ENCODE measurements at regions not wholly inside any gene's neighbourhood (a gene's known extent, or its start where the extent isn't known, plus 50 kb on each side); places are given as distances from the start of the nearest gene placed in this dataset.

GRCh38 chrX:94361241-94361640 lies 687.2 kb downstream of the FAM133A start:
- DNase-seq, result no peak

GRCh38 chrX:94365736-94366135 lies 691.7 kb downstream of the FAM133A start:
- no peak for DNase-seq

GRCh38 chrX:94366616-94367015 lies 692.6 kb downstream of the FAM133A start:
- DNase-seq, result no peak

GRCh38 chrX:94389044-94389443 lies 715.0 kb downstream of the FAM133A start:
- no peak for DNase-seq

GRCh38 chrX:94400488-94400887 lies 726.5 kb downstream of the FAM133A start:
- DNase-seq, result no peak

- no peak for DNase-seq
These were observed 727.4 kb downstream of the FAM133A start for GRCh38 chrX:94401426-94401825.

GRCh38 chrX:94414746-94415145 lies 740.7 kb downstream of the FAM133A start:
- no peak for DNase-seq

- DNase-seq, result no peak
These were observed 744.1 kb downstream of the FAM133A start for GRCh38 chrX:94418065-94418464.

- no peak for DNase-seq
These were observed 750.5 kb downstream of the FAM133A start for GRCh38 chrX:94424456-94424855.

GRCh38 chrX:94430091-94430490 lies 756.1 kb downstream of the FAM133A start:
- no peak for DNase-seq

GRCh38 chrX:94435799-94436198 lies 761.8 kb downstream of the FAM133A start:
- DNase-seq, result no peak

- no peak for DNase-seq
These were observed 780.2 kb downstream of the FAM133A start for GRCh38 chrX:94454159-94454558.

- DNase-seq, result no peak
These were observed 780.6 kb downstream of the FAM133A start for GRCh38 chrX:94454606-94455005.

GRCh38 chrX:94455782-94456181 lies 781.8 kb downstream of the FAM133A start:
- DNase-seq, result no peak

GRCh38 chrX:94492541-94492940 lies 818.5 kb downstream of the FAM133A start:
- DNase-seq, result no peak

- no peak for DNase-seq
These were observed 819.4 kb downstream of the FAM133A start for GRCh38 chrX:94493405-94493804.

GRCh38 chrX:94511564-94511963 lies 837.6 kb downstream of the FAM133A start:
- no peak for DNase-seq

- no peak for DNase-seq
These were observed 841.0 kb downstream of the FAM133A start for GRCh38 chrX:94515009-94515408.

- no peak for DNase-seq
These were observed 850.9 kb downstream of the FAM133A start for GRCh38 chrX:94524867-94525266.

- no peak for DNase-seq
These were observed 871.7 kb downstream of the FAM133A start for GRCh38 chrX:94545722-94546121.

- no peak for DNase-seq
These were observed 877.8 kb downstream of the FAM133A start for GRCh38 chrX:94551831-94552230.

GRCh38 chrX:94560930-94561329 lies 886.9 kb downstream of the FAM133A start:
- DNase-seq, result no peak

GRCh38 chrX:94576367-94577004 lies 902.5 kb downstream of the FAM133A start:
- DNase-seq, result no peak

- no peak for DNase-seq
These were observed 926.1 kb downstream of the FAM133A start for GRCh38 chrX:94600077-94600476.

- DNase-seq, result no peak
These were observed 938.1 kb downstream of the FAM133A start for GRCh38 chrX:94612140-94612539.

- no peak for DNase-seq
These were observed 959.2 kb downstream of the FAM133A start for GRCh38 chrX:94633237-94633636.
